ENCODE measurements at regions not wholly inside any gene's neighbourhood (a gene's known extent, or its start where the extent isn't known, plus 50 kb on each side); places are given as distances from the start of the nearest gene placed in this dataset.

DNA sequence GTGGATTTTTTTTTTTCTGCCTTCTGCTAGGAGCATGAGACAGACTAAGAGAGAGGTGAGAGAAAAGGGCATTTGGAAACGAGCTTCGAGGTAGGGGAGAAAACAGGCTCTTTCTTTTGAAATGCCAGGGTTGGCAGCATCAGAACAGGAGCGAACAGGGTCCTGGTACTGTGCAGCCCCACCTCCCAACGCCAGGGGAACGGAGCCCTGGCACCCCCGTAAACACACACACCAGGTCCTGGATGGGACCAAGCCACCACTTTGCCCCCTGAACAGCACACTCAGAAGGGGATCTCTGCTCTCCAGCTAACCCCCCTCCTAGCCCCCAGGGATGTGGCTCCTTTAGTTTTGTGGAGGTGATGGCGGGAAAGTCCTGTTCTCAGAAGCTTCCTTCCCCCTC lies 127.1 kb downstream of the CTTN start:
- TF ChIP-seq, protein P1, sequence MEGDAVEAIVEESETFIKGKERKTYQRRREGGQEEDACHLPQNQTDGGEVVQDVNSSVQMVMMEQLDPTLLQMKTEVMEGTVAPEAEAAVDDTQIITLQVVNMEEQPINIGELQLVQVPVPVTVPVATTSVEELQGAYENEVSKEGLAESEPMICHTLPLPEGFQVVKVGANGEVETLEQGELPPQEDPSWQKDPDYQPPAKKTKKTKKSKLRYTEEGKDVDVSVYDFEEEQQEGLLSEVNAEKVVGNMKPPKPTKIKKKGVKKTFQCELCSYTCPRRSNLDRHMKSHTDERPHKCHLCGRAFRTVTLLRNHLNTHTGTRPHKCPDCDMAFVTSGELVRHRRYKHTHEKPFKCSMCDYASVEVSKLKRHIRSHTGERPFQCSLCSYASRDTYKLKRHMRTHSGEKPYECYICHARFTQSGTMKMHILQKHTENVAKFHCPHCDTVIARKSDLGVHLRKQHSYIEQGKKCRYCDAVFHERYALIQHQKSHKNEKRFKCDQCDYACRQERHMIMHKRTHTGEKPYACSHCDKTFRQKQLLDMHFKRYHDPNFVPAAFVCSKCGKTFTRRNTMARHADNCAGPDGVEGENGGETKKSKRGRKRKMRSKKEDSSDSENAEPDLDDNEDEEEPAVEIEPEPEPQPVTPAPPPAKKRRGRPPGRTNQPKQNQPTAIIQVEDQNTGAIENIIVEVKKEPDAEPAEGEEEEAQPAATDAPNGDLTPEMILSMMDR (IDR thresholded peaks at IDR 0.05) = no peak
- no peak for TF ChIP-seq ZFX (IDR thresholded peaks at IDR 0.05; ENCODE audit: borderline replicate concordance)
